ENCODE measurements at regions not wholly inside any gene's neighbourhood (a gene's known extent, or its start where the extent isn't known, plus 50 kb on each side); places are given as distances from the start of the nearest gene placed in this dataset.

DNA sequence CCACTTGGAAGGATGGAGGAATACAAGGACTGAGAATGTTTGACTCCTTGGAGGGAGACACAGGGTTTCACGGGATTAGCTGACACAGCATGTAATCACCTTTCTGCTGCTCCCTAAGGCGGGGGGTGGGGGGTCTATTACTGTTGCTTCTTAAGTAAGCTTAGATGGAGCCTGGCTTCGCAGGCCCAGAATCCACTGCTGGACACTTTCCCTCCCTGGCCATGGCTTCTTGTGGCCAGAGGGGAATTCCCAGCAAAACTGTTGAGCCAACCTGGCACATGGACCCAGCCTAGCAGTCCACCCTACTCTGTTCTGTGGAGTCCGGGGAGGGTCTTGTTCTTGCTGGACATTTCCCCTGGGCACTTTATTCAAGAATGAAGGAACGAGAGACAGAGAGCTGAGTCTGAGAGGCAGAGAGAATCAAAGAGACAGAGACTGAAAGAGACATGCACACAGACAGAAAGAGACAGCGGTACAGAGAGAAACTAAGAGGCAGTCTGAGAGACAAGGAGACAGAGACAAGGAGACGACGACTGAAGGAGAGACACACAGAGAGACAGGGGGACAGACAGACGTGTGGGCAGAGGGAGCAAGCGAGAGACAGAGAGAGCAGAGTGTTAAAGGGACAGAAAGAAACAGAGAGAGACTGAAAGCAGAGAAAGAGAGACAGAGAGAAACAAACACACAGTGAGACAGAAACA lies 55.6 kb upstream of the DLG1 start:
- H3K4me1 ChIP-seq (ENCODE audit: insufficient read depth, low read length), result peaks cover 23% of the 10 kb centered on the region
- no peaks in the 10 kb centered on the region for H3K36me3 ChIP-seq (ENCODE audit: insufficient read depth, low read length)
- no peak overlapping the region for H3K4me3 ChIP-seq (ENCODE audit: low read length)
- peak overlapping the region; percentile 42 for H2AFZ ChIP-seq (ENCODE audit: low read depth, low read length)
- no peaks in the 10 kb centered on the region for H3K9me3 ChIP-seq (ENCODE audit: low read length)
- H3K27me3 ChIP-seq (ENCODE audit: insufficient read depth, low read length), result no peaks in the 10 kb centered on the region

GRCh38 chr3:197353001-197353866 lies 54.8 kb upstream of the DLG1 start:
- H3K9me3 ChIP-seq (ENCODE audit: low read length), result no peaks in the 10 kb centered on the region
- H3K4me3 ChIP-seq (ENCODE audit: low read length), result no peak overlapping the region
- H3K36me3 ChIP-seq (ENCODE audit: insufficient read depth, low read length), result no peaks in the 10 kb centered on the region
- peaks cover 23% of the 10 kb centered on the region for H3K4me1 ChIP-seq (ENCODE audit: insufficient read depth, low read length)
- no peak overlapping the region for H2AFZ ChIP-seq (ENCODE audit: low read depth, low read length)
- no peaks in the 10 kb centered on the region for H3K27me3 ChIP-seq (ENCODE audit: insufficient read depth, low read length)

DNA sequence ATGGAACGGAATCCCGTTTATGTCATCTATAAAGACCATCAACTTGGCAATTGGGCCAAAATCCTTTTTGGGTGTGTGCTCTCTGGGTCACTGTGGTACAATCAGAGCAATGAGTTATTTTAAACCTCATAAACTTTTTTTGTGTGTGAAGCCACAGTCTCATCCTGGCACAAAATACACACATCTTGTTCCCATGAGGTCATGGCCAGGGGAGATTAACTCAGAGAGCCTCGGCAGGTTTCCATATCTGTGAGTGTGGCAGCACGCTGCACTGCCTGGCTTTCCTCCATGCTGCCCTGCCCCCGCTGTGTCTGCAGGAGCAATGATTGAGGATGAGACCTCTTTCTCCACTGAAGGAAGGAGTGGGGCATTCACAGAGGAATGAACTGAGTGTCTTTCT lies 54.0 kb upstream of the DLG1 start:
- no peak overlapping the region for H2AFZ ChIP-seq (ENCODE audit: low read depth, low read length)
- H3K4me3 ChIP-seq (ENCODE audit: low read length), result no peak overlapping the region
- H3K36me3 ChIP-seq (ENCODE audit: insufficient read depth, low read length), result no peaks in the 10 kb centered on the region
- no peaks in the 10 kb centered on the region for H3K9me3 ChIP-seq (ENCODE audit: low read length)
- H3K4me1 ChIP-seq (ENCODE audit: insufficient read depth, low read length), result peaks cover 23% of the 10 kb centered on the region
- no peaks in the 10 kb centered on the region for H3K27me3 ChIP-seq (ENCODE audit: insufficient read depth, low read length)

DNA sequence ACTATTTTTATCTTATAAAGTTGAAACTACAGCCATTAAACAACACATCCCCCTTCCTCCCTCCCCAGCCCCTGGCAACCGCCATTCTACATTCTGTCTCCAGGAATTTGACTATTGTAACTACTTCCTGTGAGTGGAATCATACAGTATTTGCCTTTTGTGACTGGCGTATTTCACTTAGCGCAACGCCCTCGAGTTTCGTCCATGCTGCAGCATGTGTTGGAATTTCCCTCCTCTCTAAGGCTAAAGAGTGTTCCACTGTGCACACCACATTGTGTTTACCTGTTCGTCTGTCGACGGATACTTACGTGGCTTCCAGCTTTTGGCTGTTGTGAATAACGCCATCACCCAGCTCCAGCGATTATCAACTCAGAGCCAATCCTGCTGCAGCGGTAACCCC lies 52.0 kb upstream of the DLG1 start:
- H3K36me3 ChIP-seq (ENCODE audit: insufficient read depth, low read length), result no peaks in the 10 kb centered on the region
- no peaks in the 10 kb centered on the region for H3K27me3 ChIP-seq (ENCODE audit: insufficient read depth, low read length)
- no peak overlapping the region for H2AFZ ChIP-seq (ENCODE audit: low read depth, low read length)
- no peaks in the 10 kb centered on the region for H3K9me3 ChIP-seq (ENCODE audit: low read length)
- H3K4me1 ChIP-seq (ENCODE audit: insufficient read depth, low read length), result peaks cover 23% of the 10 kb centered on the region
- H3K4me3 ChIP-seq (ENCODE audit: low read length), result no peak overlapping the region

DNA sequence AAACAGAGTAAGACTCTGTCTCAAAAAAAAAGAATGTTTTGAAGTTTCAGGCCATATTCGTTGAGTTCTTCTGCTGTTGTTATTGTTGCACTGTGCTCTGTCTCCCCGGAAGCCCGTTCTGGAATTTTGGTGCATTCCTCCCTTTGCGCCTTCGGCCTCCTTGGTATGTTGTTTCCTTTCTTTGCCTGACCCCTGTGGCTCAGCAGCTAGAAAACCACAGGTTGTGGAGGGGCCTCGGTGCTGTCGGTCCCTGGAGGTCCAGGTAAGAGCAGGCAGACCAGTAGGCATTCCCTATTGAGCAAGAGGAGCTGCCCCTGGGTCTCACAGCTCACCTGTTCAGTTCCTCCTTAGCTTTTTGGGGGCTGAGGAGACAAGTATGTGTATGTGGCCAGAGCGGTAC lies 51.0 kb upstream of the DLG1 start:
- H3K4me1 ChIP-seq (ENCODE audit: insufficient read depth, low read length), result peaks cover 14% of the 10 kb centered on the region
- no peaks in the 10 kb centered on the region for H3K27me3 ChIP-seq (ENCODE audit: insufficient read depth, low read length)
- H3K4me3 ChIP-seq (ENCODE audit: low read length), result no peak overlapping the region
- no peaks in the 10 kb centered on the region for H3K9me3 ChIP-seq (ENCODE audit: low read length)
- H3K36me3 ChIP-seq (ENCODE audit: insufficient read depth, low read length), result no peaks in the 10 kb centered on the region
- no peak overlapping the region for H2AFZ ChIP-seq (ENCODE audit: low read depth, low read length)
